Esophagus muscularis mucosa (tissue), 3 donors: ENCODE measurements at regions not wholly inside any gene's neighbourhood (a gene's known extent, or its start where the extent isn't known, plus 50 kb on each side); places are given as distances from the start of the nearest gene placed in this dataset.

ENCODE experiments used
- POLR2AphosphoS5 ChIP-seq, 2 donors: sonication (generic); formaldehyde crosslinking; IDR thresholded peaks; one replicate each; pipeline ENCODE4 v1.6.1; 2017; ENCODE audit warnings: antibody characterized with exemption in 2 of 2
- TF ChIP-seq, protein P1 (sequence below), 3 experiments: fragments of 200-600 bp in 2 of 3; fragments of 450-650 bp in 1 of 3; sonication (generic) in 2 of 3; IDR thresholded peaks; one replicate each; pipeline ENCODE4 v1.5.1; 2017 to 2019; ENCODE audit warnings: antibody characterized with exemption in 3 of 3, mild to moderate bottlenecking in 2 of 3, moderate library complexity in 1 of 3

DNA sequence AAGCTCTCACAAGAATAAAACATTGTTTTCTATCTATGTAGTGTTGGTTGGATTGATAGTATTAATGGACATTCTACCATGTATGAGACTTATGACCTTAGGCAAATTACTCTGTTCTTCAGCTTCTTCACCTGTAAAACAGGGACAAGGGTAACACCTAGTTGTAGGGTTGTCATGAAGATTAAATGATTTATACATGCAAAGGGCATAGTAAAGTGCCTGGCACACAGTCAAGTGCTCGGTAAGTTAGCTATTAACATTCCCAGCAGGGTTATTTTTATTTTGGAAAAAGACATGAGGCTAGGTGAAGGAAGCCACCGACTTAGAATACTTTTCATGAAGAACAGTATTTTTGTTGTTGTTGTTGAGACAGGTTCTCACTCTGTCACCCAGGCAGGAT lies 71.2 kb upstream of the PLXNC1 start:
- TF ChIP-seq, protein P1, sequence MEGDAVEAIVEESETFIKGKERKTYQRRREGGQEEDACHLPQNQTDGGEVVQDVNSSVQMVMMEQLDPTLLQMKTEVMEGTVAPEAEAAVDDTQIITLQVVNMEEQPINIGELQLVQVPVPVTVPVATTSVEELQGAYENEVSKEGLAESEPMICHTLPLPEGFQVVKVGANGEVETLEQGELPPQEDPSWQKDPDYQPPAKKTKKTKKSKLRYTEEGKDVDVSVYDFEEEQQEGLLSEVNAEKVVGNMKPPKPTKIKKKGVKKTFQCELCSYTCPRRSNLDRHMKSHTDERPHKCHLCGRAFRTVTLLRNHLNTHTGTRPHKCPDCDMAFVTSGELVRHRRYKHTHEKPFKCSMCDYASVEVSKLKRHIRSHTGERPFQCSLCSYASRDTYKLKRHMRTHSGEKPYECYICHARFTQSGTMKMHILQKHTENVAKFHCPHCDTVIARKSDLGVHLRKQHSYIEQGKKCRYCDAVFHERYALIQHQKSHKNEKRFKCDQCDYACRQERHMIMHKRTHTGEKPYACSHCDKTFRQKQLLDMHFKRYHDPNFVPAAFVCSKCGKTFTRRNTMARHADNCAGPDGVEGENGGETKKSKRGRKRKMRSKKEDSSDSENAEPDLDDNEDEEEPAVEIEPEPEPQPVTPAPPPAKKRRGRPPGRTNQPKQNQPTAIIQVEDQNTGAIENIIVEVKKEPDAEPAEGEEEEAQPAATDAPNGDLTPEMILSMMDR (IDR thresholded peaks at IDR 0.05), result no peak
- TF ChIP-seq POLR2AphosphoS5 (IDR thresholded peaks at IDR 0.05), result no peak
